Skin of body (tissue), 1 donor: ENCODE measurements at regions not wholly inside any gene's neighbourhood (a gene's known extent, or its start where the extent isn't known, plus 50 kb on each side); places are given as distances from the start of the nearest gene placed in this dataset.

Experiments used
- DNase-seq: peaks from one replicate; lab custom pipeline; 2025; lab: John Stamatoyannopoulos, UW

- DNase-seq: no peak
Observed at GRCh38 chr20:12653642-12654041, 355.1 kb upstream of the SPTLC3 start.

GRCh38 chr20:12659942-12660341 lies 348.8 kb upstream of the SPTLC3 start:
- DNase-seq: no peak

GRCh38 chr20:12660918-12661317 lies 347.9 kb upstream of the SPTLC3 start:
- peak; percentile 31 for DNase-seq

GRCh38 chr20:12670301-12670700 lies 338.5 kb upstream of the SPTLC3 start:
- no peak for DNase-seq

- no peak for DNase-seq
Observed at GRCh38 chr20:12673352-12673751, 335.4 kb upstream of the SPTLC3 start.

GRCh38 chr20:12677925-12678324 lies 330.8 kb upstream of the SPTLC3 start:
- DNase-seq: no peak

GRCh38 chr20:12679447-12679846 lies 329.3 kb upstream of the SPTLC3 start:
- no peak for DNase-seq

- no peak for DNase-seq
Observed at GRCh38 chr20:12682613-12683012, 326.2 kb upstream of the SPTLC3 start.

GRCh38 chr20:12687476-12687875 lies 321.3 kb upstream of the SPTLC3 start:
- no peak for DNase-seq

GRCh38 chr20:12695937-12696336 lies 312.8 kb upstream of the SPTLC3 start:
- DNase-seq: no peak

GRCh38 chr20:12698817-12699216 lies 310.0 kb upstream of the SPTLC3 start:
- DNase-seq: no peak

GRCh38 chr20:12699374-12700228 lies 309.2 kb upstream of the SPTLC3 start:
- DNase-seq: no peak

GRCh38 chr20:12700701-12701100 lies 308.1 kb upstream of the SPTLC3 start:
- no peak for DNase-seq

- DNase-seq: no peak
Observed at GRCh38 chr20:12702312-12702711, 306.5 kb upstream of the SPTLC3 start.

- DNase-seq: no peak
Observed at GRCh38 chr20:12715371-12715770, 293.4 kb upstream of the SPTLC3 start.

- DNase-seq: no peak
Observed at GRCh38 chr20:12715991-12716680, 292.6 kb upstream of the SPTLC3 start.

- no peak for DNase-seq
Observed at GRCh38 chr20:12717061-12717460, 291.7 kb upstream of the SPTLC3 start.

- no peak for DNase-seq
Observed at GRCh38 chr20:12718619-12719018, 290.2 kb upstream of the SPTLC3 start.

GRCh38 chr20:12721636-12722035 lies 287.1 kb upstream of the SPTLC3 start:
- no peak for DNase-seq

- DNase-seq: no peak
Observed at GRCh38 chr20:12722091-12722490, 286.7 kb upstream of the SPTLC3 start.

- no peak for DNase-seq
Observed at GRCh38 chr20:12723811-12724210, 285.0 kb upstream of the SPTLC3 start.

- DNase-seq: no peak
Observed at GRCh38 chr20:12728782-12729181, 280.0 kb upstream of the SPTLC3 start.

- DNase-seq: no peak
Observed at GRCh38 chr20:12729326-12729725, 279.4 kb upstream of the SPTLC3 start.
